Stomach (tissue), 4 donors: ENCODE measurements at regions not wholly inside any gene's neighbourhood (a gene's known extent, or its start where the extent isn't known, plus 50 kb on each side); places are given as distances from the start of the nearest gene placed in this dataset.

ENCODE experiments used
- CTCF ChIP-seq, 7 experiments: fragments of 450-650 bp in 4 of 7; fragments of 200-600 bp in 3 of 7; sonication (generic) in 3 of 7; IDR thresholded peaks; one replicate each; pipeline ENCODE4 v1.5.1; 2016 to 2019; ENCODE audit warnings: antibody characterized with exemption in 7 of 7, control low read depth in 2 of 7, mild to moderate bottlenecking in 1 of 7
- EP300 ChIP-seq: sonication (generic); formaldehyde crosslinking; IDR thresholded peaks from one replicate; pipeline ENCODE4 v1.6.1; 2017; ENCODE audit warnings: antibody characterized with exemption
- POLR2A ChIP-seq, 4 donors: fragments of 450-650 bp; IDR thresholded peaks; one replicate each; pipeline ENCODE4 v1.6.1; 2016; ENCODE audit warnings: antibody characterized with exemption in 4 of 4, control low read depth in 2 of 4, mild to moderate bottlenecking in 1 of 4, moderate library complexity in 1 of 4
- POLR2AphosphoS5 ChIP-seq, 3 donors: sonication (generic); formaldehyde crosslinking; IDR thresholded peaks; one replicate each; pipeline ENCODE4 v1.6.1; 2016; ENCODE audit warnings: antibody characterized with exemption in 3 of 3

- TF ChIP-seq CTCF (IDR thresholded peaks at IDR 0.05): no peak
- TF ChIP-seq POLR2AphosphoS5 (IDR thresholded peaks at IDR 0.05): no peak
- TF ChIP-seq POLR2A (IDR thresholded peaks at IDR 0.05): no peak
- no peak for TF ChIP-seq EP300
Measured at GRCh38 chr5:135729321-135729786, 105.1 kb upstream of the SLC25A48 start.
